ENCODE measurements at regions not wholly inside any gene's neighbourhood (a gene's known extent, or its start where the extent isn't known, plus 50 kb on each side); places are given as distances from the start of the nearest gene placed in this dataset.

DNA sequence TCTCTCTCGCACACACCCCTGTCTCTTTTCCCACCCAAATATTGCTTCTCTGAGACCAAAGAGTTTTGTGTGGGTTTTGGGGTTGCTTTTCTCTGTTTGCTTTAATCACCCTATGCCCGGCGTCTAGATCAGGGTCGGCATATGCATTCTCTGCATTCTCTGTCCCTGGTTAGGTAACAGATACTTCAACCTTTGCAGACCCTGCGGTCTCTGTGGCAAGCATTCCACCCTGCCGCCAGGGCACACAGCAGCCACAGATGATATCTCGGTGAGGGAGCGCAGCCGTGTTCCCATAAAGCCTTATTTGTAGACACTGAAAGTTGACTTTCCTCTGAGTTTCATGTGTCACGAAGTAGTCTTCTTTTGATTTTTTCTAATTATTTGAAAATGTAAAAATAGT is 110.4 kb upstream of the FZD10 start:
- Histone ChIP-seq H3K4me3 (ENCODE audit: low read depth in 1 of 3, low read length in 3 of 3) (no peak overlapping the region), H3K36me3 (ENCODE audit: control insufficient read depth in 4 of 4, insufficient read depth in 3 of 4, low read depth in 1 of 4, low read length in 3 of 4) (no peaks in the 10 kb centered on the region), H3K27me3 (ENCODE audit: control insufficient read depth in 4 of 4, insufficient read depth in 4 of 4, low read length in 3 of 4) (peaks cover 0 to 2% (median 0%) of the 10 kb centered on the region in 4 donors), H3K9ac (ENCODE audit: low read depth in 1 of 2, low read length in 2 of 2) (no peak overlapping the region), H3K9me3 (ENCODE audit: control insufficient read depth in 4 of 4, low read length in 3 of 4) (peaks cover 0 to 5% (median 1%) of the 10 kb centered on the region in 4 donors), H3K4me1 (ENCODE audit: control insufficient read depth in 4 of 4, insufficient read depth in 4 of 4, low read length in 3 of 4) (no peaks in the 10 kb centered on the region), H3K27ac (ENCODE audit: low read depth in 1 of 2, low read length in 2 of 2) (no peak overlapping the region)
- no peak for DNase-seq (ENCODE audit: low spot score)
- WGBS: 64% methylated on average over 10 of the region's 10 CpGs
- TF ChIP-seq FOXA2 (IDR thresholded peaks at IDR 0.05) (no peak), SP1 (IDR thresholded peaks at IDR 0.05) (no peak), NR2F2 (IDR thresholded peaks at IDR 0.05) (no peak), YY1 (IDR thresholded peaks at IDR 0.05) (no peak), FOXA1 (IDR thresholded peaks at IDR 0.05) (no peak), JUND (IDR thresholded peaks at IDR 0.05) (no peak), CTCF (IDR thresholded peaks at IDR 0.05; ENCODE audit: low read depth, low read length, missing input control) (no peak), RXRA (IDR thresholded peaks at IDR 0.05) (no peak), RAD21 (IDR thresholded peaks at IDR 0.05) (no peak), HNF4A (conservative IDR thresholded peaks at IDR 0.05) (no peak)
- TF ChIP-seq, protein P1, sequence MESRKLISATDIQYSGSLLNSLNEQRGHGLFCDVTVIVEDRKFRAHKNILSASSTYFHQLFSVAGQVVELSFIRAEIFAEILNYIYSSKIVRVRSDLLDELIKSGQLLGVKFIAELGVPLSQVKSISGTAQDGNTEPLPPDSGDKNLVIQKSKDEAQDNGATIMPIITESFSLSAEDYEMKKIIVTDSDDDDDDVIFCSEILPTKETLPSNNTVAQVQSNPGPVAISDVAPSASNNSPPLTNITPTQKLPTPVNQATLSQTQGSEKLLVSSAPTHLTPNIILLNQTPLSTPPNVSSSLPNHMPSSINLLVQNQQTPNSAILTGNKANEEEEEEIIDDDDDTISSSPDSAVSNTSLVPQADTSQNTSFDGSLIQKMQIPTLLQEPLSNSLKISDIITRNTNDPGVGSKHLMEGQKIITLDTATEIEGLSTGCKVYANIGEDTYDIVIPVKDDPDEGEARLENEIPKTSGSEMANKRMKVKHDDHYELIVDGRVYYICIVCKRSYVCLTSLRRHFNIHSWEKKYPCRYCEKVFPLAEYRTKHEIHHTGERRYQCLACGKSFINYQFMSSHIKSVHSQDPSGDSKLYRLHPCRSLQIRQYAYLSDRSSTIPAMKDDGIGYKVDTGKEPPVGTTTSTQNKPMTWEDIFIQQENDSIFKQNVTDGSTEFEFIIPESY (IDR thresholded peaks at IDR 0.05): no peak

- Histone ChIP-seq H3K4me3 (ENCODE audit: low read depth in 1 of 3, low read length in 3 of 3) (no peak overlapping the region), H3K36me3 (ENCODE audit: control insufficient read depth in 4 of 4, insufficient read depth in 3 of 4, low read depth in 1 of 4, low read length in 3 of 4) (no peaks in the 10 kb centered on the region), H3K9me3 (ENCODE audit: control insufficient read depth in 4 of 4, low read length in 3 of 4) (peaks cover 0 to 5% (median 1%) of the 10 kb centered on the region in 4 donors), H3K27ac (ENCODE audit: low read depth in 1 of 2, low read length in 2 of 2) (no peak overlapping the region), H3K9ac (ENCODE audit: low read depth in 1 of 2, low read length in 2 of 2) (no peak overlapping the region), H3K4me1 (ENCODE audit: control insufficient read depth in 4 of 4, insufficient read depth in 4 of 4, low read length in 3 of 4) (no peaks in the 10 kb centered on the region), H3K27me3 (ENCODE audit: control insufficient read depth in 4 of 4, insufficient read depth in 4 of 4, low read length in 3 of 4) (peaks cover 0 to 2% (median 0%) of the 10 kb centered on the region in 4 donors)
- TF ChIP-seq, protein P2, sequence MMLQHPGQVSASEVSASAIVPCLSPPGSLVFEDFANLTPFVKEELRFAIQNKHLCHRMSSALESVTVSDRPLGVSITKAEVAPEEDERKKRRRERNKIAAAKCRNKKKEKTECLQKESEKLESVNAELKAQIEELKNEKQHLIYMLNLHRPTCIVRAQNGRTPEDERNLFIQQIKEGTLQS (IDR thresholded peaks at IDR 0.05): no peak
- TF ChIP-seq REST (IDR thresholded peaks at IDR 0.05): no peak
- TF ChIP-seq FOXA1 (IDR thresholded peaks at IDR 0.05): no peak
- no peak for TF ChIP-seq TAF1 (conservative IDR thresholded peaks at IDR 0.05)
- no peak for DNase-seq (ENCODE audit: low spot score)
- WGBS: 42% methylated on average over 10 of the region's 10 CpGs
These were observed 108.6 kb upstream of the FZD10 start for GRCh38 chr12:130053651-130054069.

Measured in liver (tissue), 8 donors.